Adrenal gland (tissue), 5 donors: ENCODE measurements at regions not wholly inside any gene's neighbourhood (a gene's known extent, or its start where the extent isn't known, plus 50 kb on each side); places are given as distances from the start of the nearest gene placed in this dataset.

ENCODE experiments used
- CTCF ChIP-seq, 6 experiments: fragments of 450-650 bp in 4 of 6; fragments of 200-600 bp in 2 of 6; sonication (generic) in 1 of 6; IDR thresholded peaks; 1 replicate in 5 of 6; 2 replicates in 1 of 6; pipeline versions ENCODE4 v1.5.1 to v1.8.0; 2016 to 2021; ENCODE audit warnings: antibody characterized with exemption in 6 of 6, mild to moderate bottlenecking in 2 of 6, moderate library complexity in 1 of 6
- POLR2A ChIP-seq, 2 donors: fragments of 450-650 bp; IDR thresholded peaks; one replicate each; pipeline ENCODE4 v1.6.1; 2017; ENCODE audit warnings: antibody characterized with exemption in 2 of 2, mild to moderate bottlenecking in 2 of 2, moderate library complexity in 1 of 2
- donor health status: DM: no; HTN: no; CAD: no.

GRCh38 chr9:7354704-7355103 lies 444.9 kb downstream of the DMAC1 start:
- TF ChIP-seq CTCF (IDR thresholded peaks at IDR 0.05) (no peak), POLR2A (IDR thresholded peaks at IDR 0.05) (no peak)
